NT2/D1 (cell line): ENCODE measurements at regions not wholly inside any gene's neighbourhood (a gene's known extent, or its start where the extent isn't known, plus 50 kb on each side); places are given as distances from the start of the nearest gene placed in this dataset.

Source experiments
- SUZ12 ChIP-seq: IDR thresholded peaks from 2 replicates; pipeline ENCODE4 v1.6.1; 2011; ENCODE audit not compliant: insufficient read length, insufficient read depth; ENCODE audit errors: extremely low read depth
- YY1 ChIP-seq: IDR thresholded peaks from 2 replicates; pipeline ENCODE4 v1.6.1; 2011; ENCODE audit not compliant: insufficient read length, insufficient read depth
- ZNF274 ChIP-seq: IDR thresholded peaks from 2 replicates; pipeline ENCODE4 v1.6.1; 2011; ENCODE audit warnings: mild to moderate bottlenecking, low read depth, low read length

DNA sequence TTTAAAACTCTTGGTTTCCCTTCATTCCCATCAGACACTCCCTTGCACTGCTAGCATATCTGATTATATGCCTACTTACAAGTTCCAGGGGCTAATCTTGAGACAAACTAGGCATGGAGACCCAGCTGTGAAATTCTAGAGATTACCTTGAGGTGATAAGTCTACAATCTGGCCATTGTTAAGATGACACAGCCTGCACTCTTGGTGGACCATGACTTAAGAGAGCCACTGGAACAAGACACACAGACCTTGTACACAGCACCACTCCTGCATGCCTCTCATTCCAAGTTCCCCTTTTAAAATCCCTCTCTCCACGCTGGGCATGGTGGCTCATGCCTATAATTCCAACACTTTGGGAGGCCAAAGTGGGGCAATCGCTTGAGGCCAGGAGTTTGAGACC lies 387.2 kb upstream of the DCC start:
- TF ChIP-seq ZNF274 (no peak), YY1 (no peak), SUZ12 (no peak)
